HepG2 (cell line): ENCODE measurements at regions not wholly inside any gene's neighbourhood (a gene's known extent, or its start where the extent isn't known, plus 50 kb on each side); places are given as distances from the start of the nearest gene placed in this dataset.

Source experiments
- ATAC-seq: fragments of 200-7000 bp; cut with Tn5 transposase; 3 replicates; pipeline ENCODE4 v1.9.1; 2020; ENCODE audit warnings: mild to moderate bottlenecking, moderate library complexity
- BruUV-seq: library from RNA; stranded (reverse); fragments of 400-500 nt; replicated peaks from 2 replicates; lab custom pipeline; 2021; lab: Mats Ljungman, UMichigan
- CTCF ChIA-PET: fragments of 300-600 bp; formaldehyde crosslinking; extraction: SDS; loops from one replicate; lab custom pipeline; 2021; ENCODE audit warnings: low total read pairs, inconsistent platforms, low intra/inter-chr PET ratio; lab: Yijun Ruan, JAX
- POLR2A ChIA-PET: fragments of 350-600 bp; sonication (Branson Sonifier 250); formaldehyde crosslinking; loops from one replicate; lab custom pipeline; 2020; ENCODE audit warnings: antibody characterized with exemption, inconsistent platforms; lab: Yijun Ruan, JAX
- DNase-seq: peaks from one replicate; pipeline ENCODE4 v3.0.0-alpha.2; 2015; ENCODE audit warnings: low spot score
- FAIRE-seq: peaks from 3 replicates; lab custom pipeline; 2011; peaks lifted over from hg19 to GRCh38; lab: Jason Lieb, UNC
- H2AFZ ChIP-seq: one replicate; pipeline ENCODE4 v1.6.1; 2011; ENCODE audit warnings: low read length, inconsistent platforms
- H3K27ac ChIP-seq: fragments of 300-600 bp; 3 replicates; pipeline ENCODE4 v1.8.0; 2011; ENCODE audit warnings: mixed run types, mild to moderate bottlenecking, mixed read lengths, low read length, inconsistent platforms; ENCODE audit not compliant: insufficient read depth; ENCODE audit errors: extremely low read length
- H3K27me3 ChIP-seq, 2 experiments: fragments of 200-600 bp in 1 of 2; 2 replicates in 1 of 2; 3 replicates in 1 of 2; pipeline versions ENCODE4 v1.6.0 to v1.8.0; 2011; ENCODE audit warnings: low read length in 2 of 2, mild to moderate bottlenecking in 2 of 2, moderate library complexity in 2 of 2, inconsistent platforms in 1 of 2; ENCODE audit not compliant: insufficient read depth in 2 of 2, control insufficient read depth in 1 of 2
- H3K36me3 ChIP-seq, 2 experiments: fragments of 200-600 bp in 1 of 2; replicated peaks in 1 of 2; 2 replicates in 1 of 2; 3 replicates in 1 of 2; pipeline versions ENCODE4 v1.5.1 to v1.8.0; 2011; ENCODE audit warnings: low read length in 2 of 2, inconsistent platforms in 1 of 2; ENCODE audit not compliant: insufficient read depth in 2 of 2, control insufficient read depth in 1 of 2
- H3K4me1 ChIP-seq: 2 replicates; pipeline ENCODE4 v1.5.1; 2012; ENCODE audit warnings: low read length, inconsistent platforms; ENCODE audit not compliant: insufficient read depth
- H3K4me2 ChIP-seq: 2 replicates; pipeline ENCODE4 v1.6.0; 2011; ENCODE audit warnings: low read depth, low read length, inconsistent platforms
- H3K4me3 ChIP-seq, 3 experiments: fragments of 200-600 bp in 1 of 3; sonication (generic), shearing (Covaris generic) in 1 of 3; replicated peaks in 1 of 3; 2 replicates each; pipeline ENCODE4 v1.5.1; 2011 to 2016; ENCODE audit warnings: low read length in 3 of 3, inconsistent platforms in 2 of 3, low read depth in 2 of 3, mild to moderate bottlenecking in 2 of 3, control low read depth in 1 of 3, mixed read lengths in 1 of 3; ENCODE audit not compliant: insufficient read depth in 1 of 3
- H3K79me2 ChIP-seq: one replicate; pipeline ENCODE4 v1.6.1; 2011; ENCODE audit warnings: low read length, inconsistent platforms; ENCODE audit not compliant: insufficient read depth
- H3K9ac ChIP-seq: 2 replicates; pipeline ENCODE4 v1.6.0; 2011; ENCODE audit warnings: mild to moderate bottlenecking, low read depth, low read length, inconsistent platforms; ENCODE audit not compliant: insufficient read depth
- H3K9me3 ChIP-seq: 2 replicates; pipeline ENCODE4 v1.5.1; 2012; ENCODE audit warnings: mild to moderate bottlenecking, low read length
- H4K20me1 ChIP-seq: 2 replicates; pipeline ENCODE4 v1.6.0; 2011; ENCODE audit warnings: inconsistent platforms, mild to moderate bottlenecking, low read length, moderate library complexity; ENCODE audit not compliant: insufficient read depth
- ATF7 ChIP-seq, 2 experiments: fragments of 450-650 bp in 1 of 2; sonication (generic) in 1 of 2; formaldehyde crosslinking in 1 of 2; IDR thresholded peaks; 2 replicates each; pipeline versions ENCODE4 v1.4.0 to v1.6.1; 2016 to 2020; ENCODE audit warnings: antibody characterized with exemption in 1 of 2, mild to moderate bottlenecking in 1 of 2, missing genetic modification reagents in 1 of 2
- HNRNPL ChIP-seq: fragments of 200-400 bp; formaldehyde crosslinking; IDR thresholded peaks from 2 replicates; pipeline ENCODE4 v1.6.1; 2017; ENCODE audit warnings: mild to moderate bottlenecking, low read depth, low read length
- SNRNP70 ChIP-seq: fragments of 200-400 bp; formaldehyde crosslinking; IDR thresholded peaks from 2 replicates; pipeline ENCODE4 v1.6.1; 2017; ENCODE audit warnings: mild to moderate bottlenecking, low read depth, low read length, moderate library complexity
- TOPORS ChIP-seq: sonication (generic); formaldehyde crosslinking; IDR thresholded peaks from 2 replicates; pipeline ENCODE4 v1.8.0; 2023; ENCODE audit warnings: mild to moderate bottlenecking, missing genetic modification reagents
- in situ Hi-C: cut with HindIII; loops from 2 replicates; pipeline ENCODE4 v1.10.0; 2017; ENCODE audit warnings: low pct_unique_long_range_greater_than_20kb; ENCODE audit not compliant: extremely low pct_ligation_motif_present
- intact Hi-C: fragments of 100-400 bp; cut with micrococcal nuclease; formaldehyde crosslinking; loops from one replicate; pipeline ENCODE4 v1.10.0; 2022; ENCODE audit not compliant: unreplicated experiment

GRCh38 chr9:3118081-3118480 lies 274.2 kb upstream of the PUM3 start:
- in situ Hi-C loops (no loop called here), intact Hi-C loops (no loop called here)
- FAIRE-seq, result no peak
- H2AFZ ChIP-seq, result no peak overlapping the region
- no peak overlapping the region for H3K4me2 ChIP-seq
- no peaks in the 10 kb centered on the region for H3K79me2 ChIP-seq
- H4K20me1 ChIP-seq, result no peaks in the 10 kb centered on the region
- peaks cover 6% of the 10 kb centered on the region for H3K9me3 ChIP-seq
- H3K36me3 ChIP-seq, result no peaks in the 10 kb centered on the region
- no peak overlapping the region for H3K27ac ChIP-seq
- H3K4me3 ChIP-seq, result no peak overlapping the region
- H3K27me3 ChIP-seq, result no peaks in the 10 kb centered on the region
- POLR2A ChIA-PET, result no interaction called here
- no peaks in the 10 kb centered on the region for H3K4me1 ChIP-seq
- no peak overlapping the region for H3K9ac ChIP-seq
- no peak for DNase-seq
- TF ChIP-seq TOPORS (CRISPR knock-in tag), result no peak
- TF ChIP-seq ATF7 (IDR thresholded peaks at IDR 0.05), result peak; percentile 88
- TF ChIP-seq ATF7 (CRISPR knock-in tag; IDR thresholded peaks at IDR 0.05), result no peak
- CTCF ChIA-PET, result no interaction called here
- BruUV-seq, result no TSS peak
- no peak for ATAC-seq

GRCh38 chr9:3099646-3100045 lies 255.8 kb upstream of the PUM3 start:
- Histone ChIP-seq H3K9me3 (no peaks in the 10 kb centered on the region), H3K27me3 (no peaks in the 10 kb centered on the region), H3K79me2 (no peaks in the 10 kb centered on the region), H3K4me1 (no peaks in the 10 kb centered on the region), H3K4me3 (no peak overlapping the region), H2AFZ (no peak overlapping the region), H4K20me1 (no peaks in the 10 kb centered on the region), H3K9ac (no peak overlapping the region), H3K4me2 (no peak overlapping the region), H3K36me3 (no peaks in the 10 kb centered on the region), H3K27ac (no peak overlapping the region)
- TF ChIP-seq HNRNPL (no peak), SNRNP70 (no peak)
- CTCF ChIA-PET, result no interaction called here
- no TSS peak for BruUV-seq
- POLR2A ChIA-PET, result no interaction called here
- FAIRE-seq (no peak), ATAC-seq (no peak), DNase-seq (no peak)
- intact Hi-C loops (no loop called here), in situ Hi-C loops (no loop called here)
